Muscle layer of colon (tissue), 2 donors: ENCODE measurements at regions not wholly inside any gene's neighbourhood (a gene's known extent, or its start where the extent isn't known, plus 50 kb on each side); places are given as distances from the start of the nearest gene placed in this dataset.

ENCODE experiments used
- H3K27ac ChIP-seq: one replicate; pipeline ENCODE4 v1.7.0; 2013; ENCODE audit warnings: low read depth, mild to moderate bottlenecking, low read length, moderate library complexity
- H3K27me3 ChIP-seq, 2 donors: one replicate each; pipeline ENCODE4 v1.7.0; 2013; ENCODE audit warnings: low read length in 2 of 2, mild to moderate bottlenecking in 2 of 2; ENCODE audit not compliant: insufficient read depth in 2 of 2, control insufficient read depth in 1 of 2
- H3K36me3 ChIP-seq: one replicate; pipeline ENCODE4 v1.7.0; 2013; ENCODE audit warnings: mild to moderate bottlenecking, low read length; ENCODE audit not compliant: insufficient read depth
- H3K4me1 ChIP-seq: one replicate; pipeline ENCODE4 v1.7.0; 2013; ENCODE audit warnings: mild to moderate bottlenecking, low read length; ENCODE audit not compliant: insufficient read depth
- H3K4me3 ChIP-seq, 2 donors: one replicate each; pipeline ENCODE4 v1.7.0; 2013; ENCODE audit warnings: low read length in 2 of 2, low read depth in 1 of 2, mild to moderate bottlenecking in 1 of 2, moderate library complexity in 1 of 2
- H3K9ac ChIP-seq: one replicate; pipeline ENCODE4 v1.7.0; 2013; ENCODE audit warnings: low read length
- H3K9me3 ChIP-seq: one replicate; pipeline ENCODE4 v1.7.0; 2013; ENCODE audit warnings: mild to moderate bottlenecking, low read length
- donor health status: abdominal sarcoma.
- donor health status: Adenocarcinoma of cecum.

DNA sequence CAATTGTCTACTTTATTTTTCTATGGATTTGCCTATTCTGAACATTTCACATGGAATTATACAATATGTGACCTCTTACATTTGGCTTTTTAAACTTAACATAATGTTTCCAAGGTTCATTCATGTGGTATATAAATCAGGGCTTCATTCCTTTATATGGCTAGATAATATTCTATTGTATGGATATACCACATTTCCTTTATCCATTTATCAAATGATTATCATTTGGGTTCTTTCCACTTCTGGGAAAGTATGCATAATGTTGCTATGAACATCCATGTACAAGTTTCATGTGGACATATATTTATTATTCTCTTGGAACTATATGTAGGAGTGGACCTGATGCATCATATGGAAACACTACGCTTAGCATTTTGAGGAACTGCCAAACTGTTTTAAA lies 99.7 kb upstream of the NCKAP5 start:
- H3K4me3 ChIP-seq = no peak overlapping the region
- H3K27ac ChIP-seq = no peak overlapping the region
- no peaks in the 10 kb centered on the region for H3K36me3 ChIP-seq

DNA sequence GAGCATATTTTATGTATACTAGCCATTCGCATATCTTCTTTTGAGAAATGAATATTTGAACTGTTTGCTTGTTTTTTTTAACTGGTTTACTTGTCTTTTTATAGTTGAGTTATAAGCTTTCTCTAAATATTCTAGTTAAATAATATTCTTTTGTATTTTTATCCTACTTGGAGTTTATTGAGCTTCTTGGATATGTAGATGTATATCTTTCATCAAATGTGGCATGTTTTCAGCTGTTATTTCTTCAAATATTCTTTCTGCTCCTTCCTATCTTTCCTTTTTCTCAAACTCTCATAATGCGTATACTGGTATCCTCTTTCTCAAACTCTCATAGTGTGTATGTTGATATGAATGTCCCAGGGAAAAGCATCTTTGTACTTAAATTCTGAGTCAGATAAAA lies 100.3 kb upstream of the NCKAP5 start:
- Histone ChIP-seq H3K9ac (no peak overlapping the region), H3K4me1 (peaks cover 6% of the 10 kb centered on the region), H3K27me3 (no peaks in the 10 kb centered on the region), H3K36me3 (no peaks in the 10 kb centered on the region), H3K4me3 (no peak overlapping the region), H3K9me3 (no peaks in the 10 kb centered on the region), H3K27ac (no peak overlapping the region)

More for the DNA sequence above, 99.7 kb upstream of the NCKAP5 start:
- no peak overlapping the region for H3K9ac ChIP-seq
- H3K9me3 ChIP-seq = no peaks in the 10 kb centered on the region
- no peaks in the 10 kb centered on the region for H3K4me1 ChIP-seq
- no peaks in the 10 kb centered on the region for H3K27me3 ChIP-seq

DNA sequence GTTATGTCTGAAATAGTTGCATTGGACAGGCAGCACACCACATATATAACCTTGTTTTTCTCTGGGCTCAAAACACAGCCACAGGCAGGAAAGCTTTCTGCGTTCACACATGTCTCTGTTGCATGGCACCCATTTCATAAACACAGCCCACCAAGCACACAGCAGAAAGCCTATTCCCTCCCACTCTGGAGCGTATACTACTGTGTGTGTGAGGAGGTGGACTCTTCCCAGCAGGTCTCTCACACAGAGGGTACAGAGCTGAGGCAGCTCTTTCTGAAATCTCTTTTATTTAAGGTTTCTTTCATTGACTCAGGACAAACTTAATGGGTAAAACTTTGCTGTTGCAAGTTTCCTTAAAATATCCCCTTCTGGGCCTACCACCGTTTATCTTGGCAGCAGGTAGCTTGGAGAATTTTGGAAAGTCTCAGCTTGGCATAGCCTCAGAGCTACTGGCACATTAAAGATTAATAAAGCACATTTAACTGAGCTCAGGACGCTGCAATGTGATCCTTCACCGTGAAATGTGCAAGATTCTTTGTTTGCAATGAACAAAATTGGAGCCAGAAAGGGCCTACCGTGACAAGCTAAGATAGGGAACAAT lies 105.1 kb upstream of the NCKAP5 start:
- Histone ChIP-seq H3K9ac (no peak overlapping the region), H3K4me3 (no peak overlapping the region)

DNA sequence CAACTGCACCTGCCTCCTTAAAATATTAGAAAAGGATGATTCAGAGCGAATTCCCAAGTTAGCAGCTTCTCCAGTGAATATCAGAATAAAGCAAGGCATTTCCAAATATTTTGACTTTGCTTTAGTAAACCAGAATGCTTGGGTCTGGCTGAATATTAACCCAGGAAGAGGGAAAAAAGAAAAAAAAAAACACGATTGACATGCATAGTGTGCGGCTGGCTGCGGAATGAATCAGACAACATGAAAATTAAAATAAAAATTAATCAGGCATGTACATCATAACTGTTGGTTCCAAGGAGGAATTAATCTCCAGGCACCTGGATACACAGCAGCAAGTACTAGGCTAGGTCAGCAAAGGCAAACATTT lies 105.8 kb upstream of the NCKAP5 start:
- no peaks in the 10 kb centered on the region for H3K36me3 ChIP-seq
- H3K27ac ChIP-seq = no peak overlapping the region
- H3K9me3 ChIP-seq = no peaks in the 10 kb centered on the region
- H3K9ac ChIP-seq = no peak overlapping the region
- peak overlapping the region in 1 of 2 donors; percentile 58 for H3K4me3 ChIP-seq
- peaks cover 16% of the 10 kb centered on the region for H3K4me1 ChIP-seq
- H3K27me3 ChIP-seq = no peaks in the 10 kb centered on the region

More for the DNA sequence above, 105.1 kb upstream of the NCKAP5 start:
- H3K36me3 ChIP-seq = no peaks in the 10 kb centered on the region
- no peaks in the 10 kb centered on the region for H3K9me3 ChIP-seq
- no peak overlapping the region for H3K27ac ChIP-seq
- no peaks in the 10 kb centered on the region for H3K27me3 ChIP-seq
- peaks cover 16% of the 10 kb centered on the region for H3K4me1 ChIP-seq

DNA sequence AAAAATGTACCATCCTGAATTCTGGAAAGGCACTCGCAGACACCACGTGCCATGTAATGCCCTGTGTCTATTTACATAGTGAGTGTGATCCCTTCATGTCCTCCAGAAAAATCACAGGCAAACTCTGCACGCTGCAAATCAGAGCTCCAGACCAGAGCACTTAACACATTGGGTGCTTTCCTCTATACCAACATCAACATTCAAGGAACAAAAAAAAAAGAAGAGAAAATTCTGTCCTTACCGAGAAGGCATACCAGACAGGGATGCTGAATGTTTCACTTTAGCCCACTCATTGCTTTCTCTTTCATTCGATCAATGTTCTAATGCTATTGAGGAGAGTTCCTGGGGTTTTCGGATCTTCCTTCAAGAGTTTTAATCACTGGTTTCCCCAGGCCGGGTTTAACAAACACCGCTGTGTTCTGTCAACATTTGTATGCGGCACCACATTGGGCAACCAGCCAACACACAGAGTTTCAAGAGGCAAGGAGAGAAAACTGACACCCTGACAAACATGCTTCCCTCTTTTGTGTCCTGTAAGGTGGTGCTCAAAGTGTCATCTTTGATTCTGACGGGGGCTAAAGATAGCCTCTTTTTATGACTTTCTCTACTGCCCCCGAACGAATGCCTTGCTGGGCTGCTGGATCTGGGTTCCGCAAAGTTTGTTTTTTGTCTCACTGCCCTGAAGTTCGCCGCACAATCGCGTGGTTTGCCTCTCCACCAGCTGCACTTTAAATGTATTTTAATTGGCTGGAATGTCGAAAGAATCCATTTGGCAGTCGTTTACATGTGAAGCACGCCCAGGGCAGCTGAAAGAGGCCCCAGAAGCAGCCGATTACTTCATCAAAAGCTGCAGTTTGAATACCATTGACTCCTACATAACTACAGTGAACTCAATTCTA lies 106.4 kb upstream of the NCKAP5 start:
- H3K36me3 ChIP-seq = no peaks in the 10 kb centered on the region
- H3K27ac ChIP-seq = peak overlapping the region; percentile 31
- H3K9ac ChIP-seq = peak overlapping the region; percentile 7
- H3K9me3 ChIP-seq = no peaks in the 10 kb centered on the region
- H3K4me1 ChIP-seq = peaks cover 16% of the 10 kb centered on the region
- H3K4me3 ChIP-seq = peak overlapping the region; percentile 24 to 58
- H3K27me3 ChIP-seq = no peaks in the 10 kb centered on the region

DNA sequence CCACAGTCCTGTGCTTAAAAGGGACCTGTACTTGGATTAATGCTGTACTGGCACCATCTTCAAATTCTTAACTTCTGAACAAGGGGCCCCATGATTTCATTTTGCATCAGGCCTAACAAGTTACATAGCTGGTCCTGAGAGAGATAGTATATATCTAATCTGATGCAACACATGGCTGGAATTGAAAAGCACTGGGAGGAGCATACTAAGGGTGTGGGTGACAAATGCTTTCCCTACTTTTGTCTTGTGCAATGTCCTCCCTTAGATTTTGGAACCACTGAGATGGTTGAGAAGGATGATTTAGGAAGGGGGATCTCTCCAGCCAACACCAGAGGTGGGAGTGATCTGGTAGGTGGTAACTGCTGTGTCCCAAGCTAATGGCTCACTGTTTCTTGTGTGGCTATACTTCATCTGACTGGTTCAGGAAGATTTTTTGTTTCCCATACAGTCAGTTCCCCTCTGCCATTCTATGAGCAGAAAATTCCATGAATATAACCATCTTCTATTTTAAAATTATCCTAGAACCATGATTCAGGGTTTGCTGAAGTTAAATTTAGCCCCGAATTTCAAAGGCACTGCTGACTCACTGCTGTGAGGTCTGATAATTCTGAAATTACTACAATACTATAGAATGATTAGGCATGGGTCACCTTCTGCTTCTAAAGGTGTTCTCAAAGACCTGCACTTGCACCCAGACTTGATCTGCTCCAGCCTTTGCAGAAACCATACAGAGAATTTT lies 108.3 kb upstream of the NCKAP5 start:
- Histone ChIP-seq H3K9ac (no peak overlapping the region), H3K36me3 (no peaks in the 10 kb centered on the region), H3K27ac (no peak overlapping the region), H3K9me3 (no peaks in the 10 kb centered on the region), H3K4me3 (no peak overlapping the region), H3K27me3 (no peaks in the 10 kb centered on the region), H3K4me1 (peaks cover 16% of the 10 kb centered on the region)

DNA sequence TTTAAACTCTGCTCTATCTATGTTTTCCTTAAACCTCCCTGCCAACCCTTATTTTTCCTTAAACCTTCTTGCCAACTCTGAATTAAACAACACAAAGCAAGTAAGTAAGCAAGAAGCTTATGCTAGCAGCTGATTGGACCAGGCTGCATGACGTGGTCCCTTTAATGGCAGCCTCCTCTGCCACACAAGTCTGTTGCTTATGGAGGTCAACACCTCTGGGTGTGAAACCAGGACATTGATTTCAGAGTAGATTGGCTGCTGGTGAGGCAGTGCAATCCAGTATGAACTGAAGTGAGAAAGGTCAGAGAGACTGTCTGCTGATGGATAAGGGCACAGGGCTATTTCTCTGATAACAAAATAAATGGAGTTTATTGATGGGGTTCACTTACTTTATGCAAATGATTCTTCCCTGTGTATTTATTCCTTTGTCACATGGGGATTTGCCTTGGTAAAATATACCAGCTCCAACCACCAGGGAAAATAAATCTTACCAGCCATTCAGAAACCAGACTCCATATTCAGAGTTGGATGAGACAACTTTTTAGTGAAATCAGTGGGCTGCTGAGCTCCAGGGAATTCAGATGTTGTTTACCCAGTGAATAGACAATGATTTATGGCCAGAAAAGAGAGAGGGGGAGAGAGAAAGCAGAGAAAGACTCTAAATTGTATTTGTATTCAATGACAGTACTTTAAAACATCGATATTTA lies 112.2 kb upstream of the NCKAP5 start:
- H3K36me3 ChIP-seq = no peaks in the 10 kb centered on the region
- no peaks in the 10 kb centered on the region for H3K9me3 ChIP-seq
- no peaks in the 10 kb centered on the region for H3K4me1 ChIP-seq
- H3K27ac ChIP-seq = no peak overlapping the region
- no peaks in the 10 kb centered on the region for H3K27me3 ChIP-seq
- no peak overlapping the region for H3K4me3 ChIP-seq
- no peak overlapping the region for H3K9ac ChIP-seq

DNA sequence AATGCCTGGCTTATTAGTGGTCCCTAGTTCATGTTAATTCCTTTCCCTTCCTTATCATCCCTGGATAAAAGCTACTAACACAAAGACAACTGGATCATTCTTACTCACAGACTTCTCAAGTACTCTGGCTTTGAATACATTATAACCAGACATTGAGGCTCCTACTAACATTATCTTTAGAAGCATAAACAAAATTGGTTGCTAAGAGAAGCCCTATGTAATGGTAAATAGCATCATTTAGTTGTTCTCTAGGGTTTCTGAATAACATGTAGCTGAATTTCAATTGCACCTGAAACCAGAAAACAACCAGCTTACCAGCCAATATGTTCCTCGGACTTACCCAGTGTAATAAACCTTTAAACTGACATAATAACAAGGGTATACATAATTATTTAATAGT lies 114.1 kb upstream of the NCKAP5 start:
- H3K27ac ChIP-seq = no peak overlapping the region

DNA sequence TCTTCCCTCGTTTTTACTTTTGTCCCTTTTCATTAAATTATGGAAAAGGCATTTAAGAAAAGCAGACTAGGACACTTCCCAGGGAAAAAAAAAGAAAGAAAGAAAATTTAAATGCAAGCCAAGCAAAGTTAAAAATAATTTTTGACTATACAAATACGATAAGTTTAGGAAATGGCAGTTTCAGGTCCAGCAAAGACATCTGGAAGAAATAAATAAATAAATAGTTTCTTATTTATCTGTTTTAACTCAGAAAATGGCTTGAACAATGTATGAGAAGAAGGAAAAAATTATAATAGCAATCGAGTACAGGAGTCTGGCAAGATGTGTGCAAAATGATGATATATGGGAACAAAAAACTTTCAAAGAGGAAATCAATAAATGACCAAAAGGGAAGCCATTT lies 114.6 kb upstream of the NCKAP5 start:
- Histone ChIP-seq H3K4me3 (no peak overlapping the region), H3K27me3 (no peaks in the 10 kb centered on the region), H3K27ac (no peak overlapping the region), H3K9me3 (no peaks in the 10 kb centered on the region), H3K9ac (no peak overlapping the region), H3K4me1 (no peaks in the 10 kb centered on the region), H3K36me3 (no peaks in the 10 kb centered on the region)

More for the DNA sequence above, 114.1 kb upstream of the NCKAP5 start:
- no peak overlapping the region for H3K4me3 ChIP-seq
- H3K36me3 ChIP-seq = no peaks in the 10 kb centered on the region
- no peaks in the 10 kb centered on the region for H3K9me3 ChIP-seq
- no peaks in the 10 kb centered on the region for H3K4me1 ChIP-seq
- no peak overlapping the region for H3K9ac ChIP-seq
- H3K27me3 ChIP-seq = no peaks in the 10 kb centered on the region

DNA sequence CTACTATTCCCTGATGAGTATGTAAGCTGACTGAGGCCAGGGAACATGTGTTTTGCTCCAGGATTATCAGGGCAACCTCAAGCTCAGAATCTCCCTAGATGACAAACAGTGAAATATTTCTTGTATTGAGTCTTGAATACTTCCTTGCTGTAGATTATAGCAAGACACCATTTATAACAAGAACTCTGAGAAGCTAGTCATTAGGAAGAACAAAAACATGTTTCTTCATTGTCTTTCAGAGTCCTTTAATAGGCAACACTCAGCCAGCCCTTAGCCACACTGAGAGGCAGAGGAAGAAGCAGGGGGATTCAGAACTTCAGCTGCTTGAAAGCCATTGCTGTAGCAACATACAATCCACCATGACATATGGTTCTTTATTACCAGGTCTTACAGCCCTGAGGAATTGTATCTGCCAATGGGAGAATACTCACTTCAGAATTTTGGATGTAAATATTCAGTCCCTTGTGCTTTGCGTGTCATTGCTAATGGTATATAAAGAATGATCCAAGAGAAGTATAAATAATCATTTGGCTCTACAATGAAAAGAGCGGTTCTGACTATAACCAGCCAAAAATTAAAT lies 117.5 kb upstream of the NCKAP5 start:
- Histone ChIP-seq H3K4me3 (no peak overlapping the region), H3K9me3 (no peaks in the 10 kb centered on the region), H3K27ac (no peak overlapping the region), H3K4me1 (no peaks in the 10 kb centered on the region), H3K9ac (no peak overlapping the region), H3K27me3 (no peaks in the 10 kb centered on the region), H3K36me3 (no peaks in the 10 kb centered on the region)

DNA sequence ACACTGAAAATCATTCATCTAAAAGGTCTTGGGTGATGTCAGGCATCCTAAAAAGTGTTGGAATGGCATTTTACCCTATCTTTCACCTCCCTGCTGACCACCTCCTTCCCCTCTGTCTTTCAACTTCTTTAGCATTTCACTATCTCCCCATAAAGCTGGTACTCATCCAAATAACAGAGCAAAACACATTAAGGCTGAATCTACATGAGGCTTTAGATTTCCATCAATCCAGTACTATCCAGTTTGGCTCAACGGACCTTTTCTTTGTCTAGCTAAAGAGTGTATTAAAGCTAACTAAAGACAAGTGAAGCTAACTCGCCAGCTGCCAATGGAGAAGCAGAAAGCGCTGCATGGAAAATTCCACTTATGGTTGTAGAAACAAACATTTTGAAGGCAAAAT lies 122.5 kb upstream of the NCKAP5 start:
- no peaks in the 10 kb centered on the region for H3K36me3 ChIP-seq
- H3K4me3 ChIP-seq = no peak overlapping the region
- no peaks in the 10 kb centered on the region for H3K4me1 ChIP-seq
- H3K27ac ChIP-seq = no peak overlapping the region
- no peaks in the 10 kb centered on the region for H3K27me3 ChIP-seq
- H3K9ac ChIP-seq = no peak overlapping the region
- no peaks in the 10 kb centered on the region for H3K9me3 ChIP-seq
